Mucosa of descending colon (tissue), 3 donors: ENCODE measurements at regions not wholly inside any gene's neighbourhood (a gene's known extent, or its start where the extent isn't known, plus 50 kb on each side); places are given as distances from the start of the nearest gene placed in this dataset.
"Not testable (repeated sequence)": the region's sequence is repeated elsewhere in the genome, so short reads cannot be mapped to it uniquely, and the experiment has no call there.

Experiments used
- ATAC-seq: fragments of 200-7000 bp; cut with Tn5 transposase; one replicate; pipeline ENCODE4 v1.9.1; 2020; ENCODE audit warnings: mild to moderate bottlenecking, moderate library complexity
- DNase-seq, 3 donors: peaks; one replicate each; pipeline ENCODE4 v3.0.0-alpha.2; 2020
- H3K36me3 ChIP-seq: fragments of 200-600 bp; one replicate; pipeline ENCODE4 v1.8.0; 2021; ENCODE audit warnings: low read depth, mild to moderate bottlenecking
- H3K4me1 ChIP-seq: fragments of 200-600 bp; one replicate; pipeline ENCODE4 v1.8.0; 2021; ENCODE audit warnings: low read depth, mild to moderate bottlenecking
- H3K4me3 ChIP-seq: fragments of 200-600 bp; one replicate; pipeline ENCODE4 v1.8.0; 2021; ENCODE audit warnings: mild to moderate bottlenecking
- H3K9me3 ChIP-seq: fragments of 200-600 bp; one replicate; pipeline ENCODE4 v1.8.0; 2021; ENCODE audit warnings: mild to moderate bottlenecking
- intact Hi-C, 2 donors: fragments of 100-400 bp; cut with DNase I in 1 of 2; cut with micrococcal nuclease in 1 of 2; formaldehyde crosslinking; loops; one replicate each; pipeline versions ENCODE4 v1.11.0 to v1.11.1; 2022; cut with DNase I, micrococcal nuclease
- donor health status: DM: no; HTN: no; CAD: no; lungs with moderate emphysema.
- donor health status: DM: no; HTN: no; CAD: no.
- donor health status: DM: no; HTN: yes; CAD: no.

DNA sequence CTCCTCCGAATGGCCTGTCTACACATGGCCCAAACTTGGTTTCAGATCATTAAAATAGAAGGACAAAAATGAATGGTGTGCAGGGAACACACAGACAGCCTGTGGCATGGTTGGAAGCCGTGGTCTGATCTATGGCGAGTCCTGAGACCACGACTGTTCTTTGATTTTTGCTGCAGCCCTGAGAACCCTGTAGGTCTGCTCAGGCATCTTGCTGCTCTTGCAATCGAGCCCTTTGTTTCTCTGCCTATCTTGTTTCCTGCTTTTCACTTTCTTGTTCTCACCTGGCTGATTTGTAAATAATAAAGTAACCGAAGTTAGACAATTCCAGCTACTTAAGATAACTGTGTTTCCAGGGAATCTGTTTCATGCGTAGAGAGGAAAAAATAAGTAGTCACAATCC, 54.1 kb upstream of the NBPF9 start:
- ATAC-seq, H3K4me1 ChIP-seq, H3K36me3 ChIP-seq, intact Hi-C loops, H3K9me3 ChIP-seq, H3K4me3 ChIP-seq, DNase-seq: not testable (repeated sequence)

DNA sequence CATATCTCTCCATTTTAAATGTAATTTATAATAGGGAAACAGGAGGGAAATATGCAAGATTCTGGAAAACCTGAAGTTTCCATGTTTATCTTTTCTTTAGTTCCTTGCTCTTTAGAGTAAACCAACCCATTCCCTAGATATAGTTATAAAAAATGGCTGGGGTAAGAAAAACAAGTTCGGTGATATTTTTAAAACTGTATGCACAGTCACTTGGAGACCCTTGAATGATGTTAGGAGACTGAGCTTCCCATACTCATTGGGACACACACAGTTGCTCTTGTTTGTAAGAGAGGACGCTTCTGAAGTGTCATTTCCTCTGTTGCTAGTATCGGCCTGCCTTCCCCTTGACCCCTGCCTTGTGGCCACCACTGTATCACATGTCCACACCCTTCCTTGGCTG, 55.0 kb upstream of the NBPF9 start:
- H3K4me1 ChIP-seq, H3K4me3 ChIP-seq, ATAC-seq, H3K9me3 ChIP-seq, H3K36me3 ChIP-seq, intact Hi-C loops, DNase-seq: not testable (repeated sequence)

DNA sequence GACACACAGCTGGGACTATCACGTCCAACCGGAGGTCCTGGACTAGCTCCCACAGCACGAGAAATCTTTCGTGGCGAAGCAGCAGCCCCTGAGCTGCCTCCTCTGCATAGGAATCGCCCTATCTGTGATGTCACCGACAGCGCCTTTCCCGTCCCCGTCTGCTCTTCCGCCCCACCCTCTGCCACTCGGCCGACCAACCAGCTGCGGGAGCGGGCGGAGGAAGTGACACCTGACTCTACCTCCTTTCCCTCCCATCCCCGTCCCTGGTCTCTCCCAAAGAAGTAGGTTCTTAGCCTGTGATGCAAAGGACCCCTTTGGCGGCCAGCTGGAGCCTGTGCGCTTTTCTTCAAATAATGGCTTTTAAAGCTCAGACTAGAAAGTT, 59.7 kb upstream of the NBPF9 start:
- H3K36me3 ChIP-seq, intact Hi-C loops, H3K9me3 ChIP-seq, H3K4me3 ChIP-seq, H3K4me1 ChIP-seq, DNase-seq: not testable (repeated sequence)
- ATAC-seq, result peak; percentile 80

DNA sequence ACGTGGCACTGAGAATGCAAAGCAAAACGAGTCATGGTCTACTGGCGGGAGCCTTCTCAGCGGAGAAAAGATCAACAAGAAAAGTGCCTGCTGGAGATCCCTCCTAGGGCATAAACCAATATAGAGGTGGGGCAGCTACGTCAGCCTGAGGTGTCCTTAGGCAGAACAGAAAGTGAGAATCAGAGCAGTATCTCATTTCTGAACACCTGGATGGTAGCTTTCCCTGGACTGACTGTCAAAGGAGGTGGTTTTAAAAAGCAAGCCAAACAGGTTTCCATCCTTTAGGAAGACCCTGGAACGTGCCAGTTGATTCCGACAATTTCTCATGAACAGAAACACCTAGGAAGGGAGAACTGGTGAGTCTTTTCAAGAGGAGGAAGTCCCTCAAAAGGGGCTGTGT, 71.4 kb upstream of the NBPF9 start:
- H3K4me1 ChIP-seq, H3K9me3 ChIP-seq, ATAC-seq, intact Hi-C loops, H3K4me3 ChIP-seq, H3K36me3 ChIP-seq: not testable (repeated sequence)
- DNase-seq, result peak in 2 of 3 donors; percentile 32 to 42

DNA sequence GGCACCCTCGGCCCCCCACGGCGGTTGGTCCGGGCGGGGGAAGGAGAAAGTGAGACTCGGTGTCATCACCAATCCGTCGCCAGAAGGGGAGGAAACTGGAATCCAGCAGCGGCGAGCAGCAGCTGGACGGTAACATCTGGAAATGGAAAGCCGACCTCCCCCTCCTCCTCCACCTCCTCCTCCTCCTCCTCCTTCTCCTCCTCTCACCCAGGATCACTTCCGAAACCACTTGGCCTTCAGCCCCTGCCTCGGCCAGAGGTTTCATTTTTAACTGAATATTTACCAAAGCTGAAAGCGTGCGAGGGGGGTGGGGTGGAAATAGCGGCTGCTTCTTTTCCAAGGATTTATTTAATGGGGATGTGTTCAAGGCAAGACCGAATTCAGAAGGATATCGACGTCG, 72.5 kb upstream of the NBPF9 start:
- H3K4me3 ChIP-seq, intact Hi-C loops, H3K4me1 ChIP-seq, H3K36me3 ChIP-seq, ATAC-seq, H3K9me3 ChIP-seq: not testable (repeated sequence)
- DNase-seq, result peak in 2 of 3 donors; percentile 40 to 51

DNA sequence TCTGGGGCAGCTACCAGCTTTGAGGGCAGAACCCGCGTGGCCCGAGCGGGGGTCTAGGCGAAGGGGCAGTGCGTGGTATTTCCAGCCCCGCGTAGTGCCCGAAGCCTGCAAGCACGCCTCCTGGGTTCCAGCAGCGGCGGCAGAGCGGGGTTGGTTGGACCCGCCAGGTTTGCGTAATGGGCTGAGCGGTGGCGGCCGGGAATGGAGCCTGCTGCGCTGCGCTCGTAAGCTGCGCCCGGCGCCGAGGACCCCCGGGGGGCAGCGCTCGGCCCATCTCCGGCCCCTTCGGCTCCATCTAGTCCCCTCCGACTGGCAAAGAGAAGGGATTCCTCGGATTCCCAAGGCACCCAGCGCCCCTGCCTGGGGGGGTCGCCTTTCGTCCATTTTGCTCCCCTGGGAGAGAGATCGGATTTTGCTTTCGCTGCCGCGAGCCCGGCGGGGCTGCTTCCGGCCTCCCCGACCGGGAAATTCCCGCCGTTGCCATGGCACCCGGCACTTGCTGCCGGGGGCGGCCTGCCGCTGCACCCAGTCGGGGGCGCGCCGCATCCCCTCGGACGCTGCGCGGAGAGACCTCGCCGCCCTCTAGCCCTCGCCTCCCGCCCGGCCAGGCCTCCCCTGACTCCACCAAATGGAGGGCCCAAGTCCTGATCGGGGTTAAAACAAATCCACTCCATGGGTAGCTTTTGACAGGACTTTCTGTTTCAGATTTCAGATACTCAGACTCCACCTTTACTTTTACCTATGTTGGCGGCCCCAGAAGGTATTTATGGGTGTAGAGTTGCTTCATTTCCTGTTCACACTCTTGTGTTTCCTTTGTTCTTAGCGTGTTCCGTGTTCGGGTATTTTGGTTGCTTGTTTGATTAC, 73.3 kb upstream of the NBPF9 start:
- peak overlapping the region; percentile 26 for H3K4me3 ChIP-seq
- H3K4me1 ChIP-seq, H3K9me3 ChIP-seq, H3K36me3 ChIP-seq, intact Hi-C loops, ATAC-seq: not testable (repeated sequence)
- DNase-seq, result peak; percentile 43 to 73 (median 70)

DNA sequence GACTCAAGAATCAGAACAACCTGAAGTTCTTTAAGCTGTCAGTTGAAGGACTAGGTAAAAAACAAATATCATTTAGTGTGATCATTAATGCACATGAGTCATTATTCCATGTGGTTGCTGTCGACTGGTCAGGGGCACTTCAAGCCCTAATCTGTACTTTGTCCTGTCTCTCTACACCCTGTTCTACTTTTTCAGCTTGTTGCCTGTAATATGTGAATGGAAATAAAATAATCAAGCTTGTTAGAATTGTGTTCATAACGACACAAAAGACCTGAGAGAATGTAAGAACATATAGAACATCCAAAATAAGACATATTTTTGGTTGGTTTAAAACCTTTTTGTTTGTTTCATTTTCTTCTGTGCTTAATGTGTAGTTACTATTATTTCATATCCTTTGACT, 87.4 kb upstream of the NBPF9 start:
- DNase-seq, ATAC-seq, H3K9me3 ChIP-seq, intact Hi-C loops, H3K4me1 ChIP-seq, H3K36me3 ChIP-seq, H3K4me3 ChIP-seq: not testable (repeated sequence)

DNA sequence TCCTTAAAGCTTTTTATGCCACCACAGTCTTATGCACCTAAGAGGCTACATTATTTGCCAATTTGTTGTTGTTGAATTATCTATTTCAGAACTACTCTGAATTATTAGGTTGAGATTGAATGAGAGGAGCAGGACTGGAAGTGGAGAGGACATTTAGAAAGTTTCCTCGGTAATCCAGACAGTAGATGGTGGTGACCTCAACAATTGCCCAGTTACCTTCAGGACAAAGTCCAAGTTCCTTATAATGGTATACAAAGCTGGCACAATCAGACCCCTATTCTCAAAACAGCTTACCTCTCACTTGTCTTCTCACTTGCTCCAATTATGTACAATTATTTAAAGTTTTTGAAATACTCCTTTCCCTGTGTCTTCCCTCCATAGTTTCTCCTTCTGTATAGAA, 93.3 kb upstream of the NBPF9 start:
- ATAC-seq, H3K4me3 ChIP-seq, H3K36me3 ChIP-seq, H3K9me3 ChIP-seq, H3K4me1 ChIP-seq, intact Hi-C loops, DNase-seq: not testable (repeated sequence)

DNA sequence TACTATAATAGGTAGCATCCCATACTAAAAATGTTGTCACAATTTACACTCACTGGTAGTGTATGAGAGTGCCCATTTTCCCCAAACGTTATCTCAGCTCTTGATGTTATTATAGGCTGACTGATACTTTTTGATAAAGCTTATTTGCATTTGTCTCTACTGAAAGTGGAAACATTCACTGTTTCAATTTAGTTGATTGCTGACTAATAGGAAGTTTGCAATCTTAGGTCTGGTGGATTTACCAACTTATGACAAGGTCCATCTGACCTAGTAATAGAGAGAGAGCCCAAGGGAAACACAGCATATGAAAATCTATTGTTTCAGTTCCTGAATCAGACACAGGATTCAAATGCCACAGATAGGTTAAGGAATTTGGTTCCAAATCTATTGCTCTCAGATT, 97.2 kb upstream of the NBPF9 start:
- H3K4me1 ChIP-seq, H3K9me3 ChIP-seq, intact Hi-C loops, H3K4me3 ChIP-seq, ATAC-seq, H3K36me3 ChIP-seq, DNase-seq: not testable (repeated sequence)

DNA sequence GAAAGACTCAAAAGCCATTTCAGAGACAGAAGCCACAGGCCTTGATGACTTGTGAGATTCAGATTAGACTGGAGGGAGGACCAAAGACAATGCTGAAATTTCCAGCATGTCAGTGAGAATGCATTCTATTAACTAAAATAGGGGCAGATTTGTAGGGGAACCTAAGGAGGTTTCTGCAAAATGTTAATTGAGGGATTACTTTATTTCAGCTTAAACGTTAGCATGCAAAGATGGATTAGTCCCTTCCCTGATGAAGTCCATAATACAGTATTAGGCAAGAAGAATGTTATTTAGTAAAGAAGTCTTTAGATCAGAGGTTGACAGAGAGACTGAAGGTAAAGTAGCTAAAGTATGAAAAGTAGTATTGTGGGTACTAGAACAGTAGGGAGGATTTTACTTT, 98.9 kb upstream of the NBPF9 start:
- H3K9me3 ChIP-seq, ATAC-seq, H3K36me3 ChIP-seq, H3K4me1 ChIP-seq, intact Hi-C loops, DNase-seq, H3K4me3 ChIP-seq: not testable (repeated sequence)

DNA sequence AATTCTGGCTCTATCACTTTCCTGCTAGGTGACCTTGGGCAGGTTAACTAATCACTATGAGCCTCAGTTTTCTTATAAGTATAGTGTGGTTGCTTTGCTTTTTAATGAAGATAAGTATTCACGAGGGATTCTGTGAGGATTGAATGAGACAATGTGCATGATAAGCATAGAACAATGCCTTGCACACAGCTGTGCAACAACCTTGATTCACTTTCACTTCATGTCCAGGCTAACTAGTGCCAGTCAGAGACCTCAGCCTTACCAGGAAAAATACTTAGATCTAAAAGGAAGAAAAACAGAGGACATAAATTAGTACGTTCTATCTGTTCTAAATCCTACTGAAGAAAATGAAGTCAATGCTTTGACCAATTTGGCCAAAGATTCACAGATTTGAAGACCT, 101.0 kb upstream of the NBPF9 start:
- H3K4me1 ChIP-seq, H3K4me3 ChIP-seq, H3K36me3 ChIP-seq, intact Hi-C loops, H3K9me3 ChIP-seq, DNase-seq: not testable (repeated sequence)
- ATAC-seq, result peak; percentile 86

DNA sequence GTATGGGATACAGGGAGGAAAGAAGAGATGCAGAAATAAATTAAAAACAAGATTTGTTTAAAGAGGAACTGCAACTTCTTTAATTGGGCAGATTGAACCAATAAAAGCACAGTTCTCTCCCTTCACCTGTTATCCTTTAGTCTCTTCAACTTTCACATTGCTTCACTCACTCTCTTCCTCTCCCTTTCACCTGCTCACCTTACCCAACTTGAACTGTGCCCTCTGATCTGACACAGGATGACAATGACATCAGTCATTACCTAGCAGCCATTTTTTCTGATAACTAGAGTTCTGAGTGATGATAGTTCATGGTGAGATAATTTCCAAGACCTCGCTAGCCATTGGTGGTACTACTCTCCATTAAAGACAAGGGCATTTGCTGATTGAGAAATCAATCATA, 105.5 kb upstream of the NBPF9 start:
- intact Hi-C loops, H3K36me3 ChIP-seq, DNase-seq, H3K4me1 ChIP-seq, H3K4me3 ChIP-seq, H3K9me3 ChIP-seq: not testable (repeated sequence)
- ATAC-seq, result peak; percentile 48

DNA sequence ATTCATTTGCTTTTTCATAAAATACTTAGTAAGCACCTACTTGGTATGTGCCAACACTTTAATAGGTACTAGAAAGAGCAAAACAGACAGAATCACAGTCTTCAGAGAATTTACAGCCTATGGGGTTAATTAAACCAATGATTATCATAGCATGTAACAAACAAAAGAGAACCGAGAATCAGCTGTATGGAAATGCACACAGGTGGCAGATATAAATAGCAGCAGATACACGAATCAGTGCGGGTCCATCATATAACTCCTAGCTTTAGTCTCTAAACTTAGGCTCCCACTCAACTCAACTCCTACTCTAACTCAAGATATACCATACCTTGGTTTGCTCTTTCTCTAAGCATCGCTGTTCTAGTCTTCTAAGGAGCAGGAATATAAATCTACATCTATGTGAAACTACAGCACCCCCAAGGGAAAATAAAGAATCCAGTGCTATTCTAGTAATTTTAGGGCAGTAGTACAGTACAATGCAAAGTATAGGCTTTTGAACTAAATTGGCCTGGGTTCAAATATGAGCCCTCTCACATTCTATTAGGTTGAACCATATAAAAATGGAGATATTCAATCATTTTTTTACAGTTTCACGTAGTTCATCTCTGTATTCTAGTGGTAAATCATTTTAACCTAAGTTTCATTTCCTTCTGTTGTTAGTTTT, 108.5 kb upstream of the NBPF9 start:
- H3K36me3 ChIP-seq, intact Hi-C loops, DNase-seq, H3K9me3 ChIP-seq, H3K4me3 ChIP-seq, H3K4me1 ChIP-seq: not testable (repeated sequence)
- peak; percentile 38 for ATAC-seq

DNA sequence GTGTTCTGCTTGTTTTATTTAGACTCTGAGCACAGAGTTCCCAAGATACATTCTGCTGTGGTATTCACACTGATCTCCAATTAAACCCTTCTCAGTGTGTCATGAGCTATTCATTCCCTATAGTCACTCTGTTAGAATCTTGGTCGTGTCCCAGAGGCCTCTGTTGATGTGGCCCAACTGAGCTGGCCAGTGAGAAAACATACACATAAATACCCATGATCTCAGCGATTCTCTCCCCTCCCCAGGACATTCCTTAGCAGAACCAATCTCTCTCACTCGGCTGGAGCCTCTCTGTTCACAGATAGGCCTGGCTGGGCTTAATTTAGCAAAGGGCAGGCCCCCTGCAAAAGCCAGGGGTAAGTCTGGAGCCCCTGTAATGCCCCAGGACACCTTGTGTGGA, 109.6 kb upstream of the NBPF9 start:
- intact Hi-C loops, result not testable (repeated sequence)

DNA sequence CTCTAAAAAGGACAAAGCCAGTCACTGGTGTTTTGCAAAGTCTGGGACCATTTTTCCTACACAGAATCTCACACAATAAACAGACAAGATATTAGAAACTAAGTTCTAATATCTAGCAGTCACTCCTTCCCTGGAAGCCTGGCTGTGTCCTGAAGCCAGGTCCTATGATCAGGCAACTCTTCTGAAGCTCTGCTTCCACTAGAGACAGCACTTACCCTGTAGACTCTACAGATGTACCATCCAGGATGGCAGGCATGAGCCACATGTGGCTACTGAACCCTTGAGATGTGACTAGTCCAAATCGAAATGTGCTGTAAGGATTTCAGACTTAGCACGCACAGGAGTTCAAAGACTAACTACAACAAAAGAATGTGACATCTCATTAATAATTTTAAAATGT, 110.3 kb upstream of the NBPF9 start:
- intact Hi-C loops, result not testable (repeated sequence)

More for the DNA sequence above, 109.6 kb upstream of the NBPF9 start:
- H3K4me1 ChIP-seq, H3K4me3 ChIP-seq, DNase-seq, H3K9me3 ChIP-seq, H3K36me3 ChIP-seq: not testable (repeated sequence)
- ATAC-seq, result peak; percentile 59

More for the DNA sequence above, 110.3 kb upstream of the NBPF9 start:
- DNase-seq, H3K4me1 ChIP-seq, ATAC-seq, H3K36me3 ChIP-seq, H3K4me3 ChIP-seq, H3K9me3 ChIP-seq: not testable (repeated sequence)
